SK-N-MC (cell line): ENCODE measurements at regions not wholly inside any gene's neighbourhood (a gene's known extent, or its start where the extent isn't known, plus 50 kb on each side); places are given as distances from the start of the nearest gene placed in this dataset.

Source experiments
- EZH2 ChIP-seq: fragments of 200-600 bp; sonication (generic); IDR thresholded peaks from one replicate; pipeline ENCODE4 v1.6.1; 2017; ENCODE audit warnings: antibody characterized with exemption
- POLR2AphosphoS5 ChIP-seq: IDR thresholded peaks from 2 replicates; pipeline ENCODE4 v1.6.1; 2012; ENCODE audit warnings: mild to moderate bottlenecking, low read depth, low read length, borderline replicate concordance

- TF ChIP-seq POLR2AphosphoS5 (no peak), EZH2 (no peak)
These were observed 66.3 kb upstream of the SLCO3A1 start for GRCh38 chr15:91787198-91787597.
